ENCODE measurements at regions not wholly inside any gene's neighbourhood (a gene's known extent, or its start where the extent isn't known, plus 50 kb on each side); places are given as distances from the start of the nearest gene placed in this dataset.

DNA sequence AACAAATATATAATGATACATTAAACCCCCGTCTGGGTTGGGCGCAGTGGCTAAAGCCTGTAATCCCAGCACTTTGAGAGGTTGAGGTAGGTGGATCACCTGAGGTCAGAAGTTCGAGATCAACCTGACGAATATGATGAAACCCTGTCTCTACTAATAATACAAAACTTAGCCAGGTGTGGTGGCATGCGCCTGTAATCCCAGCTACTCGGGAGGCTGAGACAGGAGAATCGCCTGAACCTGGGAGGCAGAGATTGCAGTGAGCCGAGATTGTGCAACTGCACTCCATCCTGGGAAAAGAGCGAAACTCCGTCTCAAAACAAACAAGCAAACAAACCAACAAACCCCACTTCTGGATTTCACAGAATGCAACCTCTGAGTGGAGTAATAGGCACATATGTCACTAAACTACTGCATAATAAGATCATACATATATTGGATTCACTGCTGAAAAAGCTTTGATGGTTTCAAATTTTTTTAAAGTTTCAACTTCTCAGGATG, 718.2 kb downstream of the SI start:
- DNase-seq (ENCODE audit: low read depth, low spot score) (no peak), FAIRE-seq (no peak)
- ChIA-PET CTCF (no interaction called here), POLR2A (no interaction called here)
- BruUV-seq (replicated peaks), result no TSS peak
- Histone ChIP-seq H4K20me1 (replicated peaks; ENCODE audit: control insufficient read depth, extremely low read depth, insufficient read depth, low read length) (no peaks in the 10 kb centered on the region), H3K79me2 (ENCODE audit: control insufficient read depth, insufficient read depth, low read length) (no peaks in the 10 kb centered on the region), H3K27ac (ENCODE audit: insufficient read depth, low read depth, low read length) (no peak overlapping the region), H3K4me1 (ENCODE audit: control insufficient read depth, extremely low read depth, insufficient read depth, low read length) (no peaks in the 10 kb centered on the region), H3K9me3 (replicated peaks; ENCODE audit: control insufficient read depth, insufficient read depth, low read length) (no peaks in the 10 kb centered on the region), H3K9me1 (replicated peaks; ENCODE audit: control insufficient read depth, extremely low read depth, insufficient read depth, low read length) (no peaks in the 10 kb centered on the region), H3K36me3 (ENCODE audit: control insufficient read depth in 2 of 2, extremely low read depth in 1 of 2, insufficient read depth in 2 of 2, low read length in 2 of 2) (no peaks in the 10 kb centered on the region), H3K4me3 (replicated peaks in 1 of 3; ENCODE audit: insufficient read depth in 1 of 3, low read depth in 1 of 3, low read length in 3 of 3) (no peak overlapping the region), H2AFZ (ENCODE audit: low read depth, low read length) (no peak overlapping the region), H3K4me2 (ENCODE audit: insufficient read depth, low read length) (no peak overlapping the region), H3K27me3 (ENCODE audit: control insufficient read depth in 2 of 2, insufficient read depth in 2 of 2, low read length in 2 of 2) (no peaks in the 10 kb centered on the region), H3K9ac (replicated peaks; ENCODE audit: extremely low read depth, insufficient read depth, low read length) (no peak overlapping the region)
- intact Hi-C loops (cut with micrococcal nuclease) (no loop called here), dilution Hi-C loops (cut with MboI; ENCODE audit: extremely low pct_ligation_motif_present, low sequenced_read_pairs) (no loop called here)
- TF ChIP-seq GATA2 (IDR thresholded peaks at IDR 0.05; ENCODE audit: insufficient read depth, insufficient read length, low read depth, low read length) (no peak), FOS (IDR thresholded peaks at IDR 0.05; ENCODE audit: borderline replicate concordance, insufficient read depth, low read length) (no peak), EZH2 (IDR thresholded peaks at IDR 0.05; ENCODE audit: borderline replicate concordance, low read depth, low read length, severe bottlenecking) (no peak), POLR2AphosphoS5 (IDR thresholded peaks at IDR 0.05; ENCODE audit: insufficient read depth, low read depth, low read length) (no peak)

DNA sequence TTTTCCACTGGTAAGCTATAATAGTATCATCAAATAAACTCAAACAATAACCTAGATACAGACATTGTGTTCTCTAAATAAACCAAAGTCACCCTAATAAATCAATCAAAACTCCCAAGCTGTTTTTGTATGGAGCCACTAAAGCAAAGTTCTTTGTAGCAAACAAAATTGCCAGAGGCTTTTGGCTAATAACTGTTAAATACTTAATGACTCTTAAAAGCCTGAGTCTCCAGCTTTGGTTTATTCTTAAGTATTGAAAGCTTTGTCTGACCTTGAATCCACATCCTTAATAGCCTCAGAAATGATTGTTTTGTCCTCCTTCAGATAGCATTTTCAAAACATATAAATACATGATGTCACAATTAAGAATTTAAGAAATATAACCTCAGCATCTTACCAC, 725.3 kb downstream of the SI start:
- ChIA-PET POLR2A (no interaction called here), CTCF (no interaction called here)
- TF ChIP-seq POLR2AphosphoS5 (IDR thresholded peaks at IDR 0.05; ENCODE audit: insufficient read depth, low read depth, low read length) (no peak), POLR2A (IDR thresholded peaks at IDR 0.05; ENCODE audit: low read depth, low read length) (no peak), EZH2 (IDR thresholded peaks at IDR 0.05; ENCODE audit: borderline replicate concordance, low read depth, low read length, severe bottlenecking) (no peak)
- Histone ChIP-seq H2AFZ (ENCODE audit: low read depth, low read length) (no peak overlapping the region), H3K9ac (replicated peaks; ENCODE audit: extremely low read depth, insufficient read depth, low read length) (no peak overlapping the region), H3K36me3 (ENCODE audit: control insufficient read depth in 2 of 2, extremely low read depth in 1 of 2, insufficient read depth in 2 of 2, low read length in 2 of 2) (no peaks in the 10 kb centered on the region), H3K79me2 (ENCODE audit: control insufficient read depth, insufficient read depth, low read length) (no peaks in the 10 kb centered on the region), H3K4me3 (replicated peaks in 1 of 3; ENCODE audit: insufficient read depth in 1 of 3, low read depth in 1 of 3, low read length in 3 of 3) (no peak overlapping the region), H3K4me2 (ENCODE audit: insufficient read depth, low read length) (no peak overlapping the region), H3K27me3 (ENCODE audit: control insufficient read depth in 2 of 2, insufficient read depth in 2 of 2, low read length in 2 of 2) (no peaks in the 10 kb centered on the region), H3K27ac (ENCODE audit: insufficient read depth, low read depth, low read length) (no peak overlapping the region), H3K4me1 (ENCODE audit: control insufficient read depth, extremely low read depth, insufficient read depth, low read length) (no peaks in the 10 kb centered on the region), H3K9me3 (replicated peaks; ENCODE audit: control insufficient read depth, insufficient read depth, low read length) (peaks cover 1% of the 10 kb centered on the region), H4K20me1 (replicated peaks; ENCODE audit: control insufficient read depth, extremely low read depth, insufficient read depth, low read length) (no peaks in the 10 kb centered on the region), H3K9me1 (replicated peaks; ENCODE audit: control insufficient read depth, extremely low read depth, insufficient read depth, low read length) (no peaks in the 10 kb centered on the region)
- intact Hi-C loops (cut with micrococcal nuclease) (no loop called here), dilution Hi-C loops (cut with MboI; ENCODE audit: extremely low pct_ligation_motif_present, low sequenced_read_pairs) (no loop called here)
- no TSS peak for BruUV-seq (replicated peaks)
- FAIRE-seq, result no peak
- no peak for DNase-seq (ENCODE audit: low read depth, low spot score)

All from endothelial cell of umbilical vein (primary cell).